GM23338 (cell line): ENCODE measurements at regions not wholly inside any gene's neighbourhood (a gene's known extent, or its start where the extent isn't known, plus 50 kb on each side); places are given as distances from the start of the nearest gene placed in this dataset.

ENCODE experiments used
- ATAC-seq: fragments of 200-7000 bp; cut with Tn5 transposase; 3 replicates; pipeline ENCODE4 v1.9.1; 2020
- DNase-seq: peaks from one replicate; pipeline ENCODE4 v3.0.0-alpha.2; 2015; ENCODE audit warnings: low spot score
- H2AFZ ChIP-seq: fragments of 200-600 bp; sonication (generic); 2 replicates; pipeline ENCODE4 v1.8.0; 2016; ENCODE audit warnings: antibody characterized with exemption, mild to moderate bottlenecking, moderate library complexity
- H3F3A ChIP-seq: fragments of 200-600 bp; sonication (generic); replicated peaks from 2 replicates; pipeline ENCODE4 v1.8.0; 2017; ENCODE audit warnings: antibody characterized with exemption, mixed run types, low read depth
- H3K27ac ChIP-seq: fragments of 200-600 bp; sonication (generic); 2 replicates; pipeline ENCODE4 v1.6.1; 2016; ENCODE audit warnings: low read depth
- H3K27me3 ChIP-seq: fragments of 200-600 bp; sonication (generic); 2 replicates; pipeline ENCODE4 v1.8.0; 2016; ENCODE audit warnings: mild to moderate bottlenecking, mixed run types, moderate library complexity; ENCODE audit not compliant: insufficient read depth
- H3K36me3 ChIP-seq: fragments of 200-600 bp; sonication (generic); 2 replicates; pipeline ENCODE4 v1.8.0; 2016; ENCODE audit warnings: mild to moderate bottlenecking; ENCODE audit not compliant: insufficient read depth
- H3K4me1 ChIP-seq: fragments of 200-600 bp; sonication (generic); 2 replicates; pipeline ENCODE4 v1.8.0; 2016; ENCODE audit warnings: mild to moderate bottlenecking, moderate library complexity; ENCODE audit not compliant: insufficient read depth
- H3K4me2 ChIP-seq: fragments of 200-600 bp; sonication (generic); 2 replicates; pipeline ENCODE4 v1.7.1; 2017; ENCODE audit warnings: mixed run types
- H3K4me3 ChIP-seq: fragments of 200-600 bp; sonication (generic); 2 replicates; pipeline ENCODE4 v1.6.1; 2016; ENCODE audit warnings: mixed run types
- H3K79me2 ChIP-seq: fragments of 200-600 bp; sonication (generic); replicated peaks from 2 replicates; pipeline ENCODE4 v1.8.0; 2017; ENCODE audit warnings: mild to moderate bottlenecking; ENCODE audit not compliant: insufficient read depth
- H3K9me2 ChIP-seq: fragments of 200-600 bp; sonication (generic); 2 replicates; pipeline ENCODE4 v1.8.0; 2017; ENCODE audit not compliant: insufficient read depth
- H4K20me1 ChIP-seq: fragments of 200-600 bp; sonication (generic); replicated peaks from 2 replicates; pipeline ENCODE4 v1.8.0; 2017; ENCODE audit warnings: mild to moderate bottlenecking; ENCODE audit not compliant: insufficient read depth
- H3K27ac Mint-ChIP-seq: 2 replicates; pipeline ENCODE4 v1.8.0; 2020; ENCODE audit warnings: inconsistent platforms, mild to moderate bottlenecking, moderate library complexity, mixed read lengths
- H3K27me3 Mint-ChIP-seq: 3 replicates; pipeline ENCODE4 v1.8.0; 2022; ENCODE audit warnings: low read depth, mild to moderate bottlenecking, moderate library complexity, mixed read lengths, inconsistent platforms; ENCODE audit not compliant: insufficient read depth, poor library complexity
- H3K36me3 Mint-ChIP-seq: 3 replicates; pipeline ENCODE4 v1.8.0; 2021; ENCODE audit warnings: low read depth, mild to moderate bottlenecking, inconsistent platforms, moderate library complexity, mixed read lengths
- H3K4me1 Mint-ChIP-seq: 3 replicates; pipeline ENCODE4 v1.8.0; 2020; ENCODE audit warnings: mild to moderate bottlenecking, inconsistent platforms, mixed read lengths
- H3K4me3 Mint-ChIP-seq: 3 replicates; pipeline ENCODE4 v1.8.0; 2021; ENCODE audit warnings: moderate library complexity, mild to moderate bottlenecking, inconsistent platforms, mixed read lengths
- H3K9me3 Mint-ChIP-seq: 3 replicates; pipeline ENCODE4 v1.8.0; 2020; ENCODE audit warnings: moderate library complexity, mild to moderate bottlenecking, inconsistent platforms, mixed read lengths
- CREB1 ChIP-seq: fragments of 250-450 bp; sonication (Bioruptor Pico); IDR thresholded peaks from 2 replicates; pipeline ENCODE4 v1.5.0; 2020; ENCODE audit warnings: low read depth, mild to moderate bottlenecking, moderate library complexity
- CTCF ChIP-seq, 2 experiments: fragments of 200-600 bp in 1 of 2; sonication (generic) in 1 of 2; conservative IDR thresholded peaks; 2 replicates each; pipeline versions ENCODE4 v1.5.1 to v1.6.1; 2016 to 2017; ENCODE audit warnings: antibody characterized with exemption in 2 of 2, low read depth in 2 of 2, mild to moderate bottlenecking in 2 of 2, moderate library complexity in 1 of 2
- EZH2 ChIP-seq: fragments of 200-600 bp; sonication (generic); IDR thresholded peaks from one replicate; pipeline ENCODE4 v1.8.0; 2017; ENCODE audit warnings: antibody characterized with exemption, mild to moderate bottlenecking, low read depth; ENCODE audit not compliant: unreplicated experiment
- EZH2phosphoT487 ChIP-seq: fragments of 200-600 bp; sonication (generic); IDR thresholded peaks from one replicate; pipeline ENCODE4 v1.8.1; 2018; ENCODE audit warnings: antibody characterized with exemption; ENCODE audit not compliant: unreplicated experiment
- JUNB ChIP-seq: IDR thresholded peaks from one replicate; pipeline ENCODE4 v1.6.1; 2016; ENCODE audit warnings: antibody characterized with exemption; ENCODE audit not compliant: unreplicated experiment
- NANOG ChIP-seq: IDR thresholded peaks from 2 replicates; pipeline ENCODE4 v1.6.1; 2016; ENCODE audit warnings: antibody characterized with exemption, borderline replicate concordance
- POLR2AphosphoS5 ChIP-seq: IDR thresholded peaks from 2 replicates; pipeline ENCODE4 v1.6.1; 2016; ENCODE audit warnings: antibody characterized with exemption, low read depth
- REST ChIP-seq: IDR thresholded peaks from one replicate; pipeline ENCODE4 v1.6.1; 2018; ENCODE audit warnings: antibody characterized with exemption; ENCODE audit not compliant: unreplicated experiment
- STAT1 ChIP-seq: IDR thresholded peaks from one replicate; pipeline ENCODE4 v1.6.1; 2016; ENCODE audit warnings: antibody characterized with exemption; ENCODE audit not compliant: unreplicated experiment
- ZNF114 ChIP-seq: fragments of 250-450 bp; sonication (Bioruptor Pico); IDR thresholded peaks from 2 replicates; pipeline ENCODE4 v1.5.0; 2020; ENCODE audit warnings: mild to moderate bottlenecking, moderate library complexity
- ZNF331 ChIP-seq: fragments of 250-450 bp; sonication (Bioruptor Pico); IDR thresholded peaks from 2 replicates; pipeline ENCODE4 v1.5.0; 2020; ENCODE audit warnings: low read depth, mild to moderate bottlenecking, moderate library complexity
- ZNF462 ChIP-seq: fragments of 250-450 bp; sonication (Bioruptor Pico); IDR thresholded peaks from 2 replicates; pipeline ENCODE4 v1.5.0; 2020; ENCODE audit warnings: mild to moderate bottlenecking, moderate library complexity
- TF ChIP-seq, protein P1 (sequence below): IDR thresholded peaks from 2 replicates; pipeline ENCODE4 v1.6.1; 2016; ENCODE audit warnings: antibody characterized with exemption

DNA sequence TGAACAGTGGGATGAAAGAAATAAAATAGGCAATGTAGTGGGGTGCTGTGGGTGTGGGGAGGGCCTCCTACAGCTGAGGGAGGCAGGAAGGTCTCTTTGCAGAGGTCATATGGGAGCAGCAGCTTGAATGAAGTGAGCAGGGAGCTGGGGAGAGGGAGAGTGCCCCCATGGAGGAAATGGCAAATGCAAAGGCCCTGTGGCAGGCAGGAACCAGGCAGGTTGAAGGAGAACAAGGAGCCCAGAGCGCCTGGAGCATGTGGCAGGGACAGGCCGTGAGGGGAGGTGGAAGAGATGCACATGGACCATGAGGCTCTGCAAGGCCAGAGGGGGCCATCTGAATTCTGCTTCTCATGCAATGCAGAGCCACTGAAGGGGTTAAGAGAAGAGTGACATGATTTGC is 191.8 kb downstream of the URI1 start:
- H3K36me3 Mint-ChIP-seq, result no peaks in the 10 kb centered on the region
- H3K27ac ChIP-seq, result no peak overlapping the region
- no peaks in the 10 kb centered on the region for H3K36me3 ChIP-seq
- H3K27me3 ChIP-seq, result no peaks in the 10 kb centered on the region
- H3K9me2 ChIP-seq, result 0 out of 2 replicates have a peak, but pooled peaks cover 9% of the 10 kb centered on the region
- H3K27me3 Mint-ChIP-seq, result peaks cover 7% of the 10 kb centered on the region
- no peak for TF ChIP-seq ZNF114
- TF ChIP-seq EZH2, result no peak
- TF ChIP-seq CREB1 (CRISPR knock-in tag), result no peak
- no peak for TF ChIP-seq POLR2AphosphoS5
- TF ChIP-seq REST, result no peak
- no peak for TF ChIP-seq JUNB
- TF ChIP-seq ZNF462, result no peak
- TF ChIP-seq, protein P1, sequence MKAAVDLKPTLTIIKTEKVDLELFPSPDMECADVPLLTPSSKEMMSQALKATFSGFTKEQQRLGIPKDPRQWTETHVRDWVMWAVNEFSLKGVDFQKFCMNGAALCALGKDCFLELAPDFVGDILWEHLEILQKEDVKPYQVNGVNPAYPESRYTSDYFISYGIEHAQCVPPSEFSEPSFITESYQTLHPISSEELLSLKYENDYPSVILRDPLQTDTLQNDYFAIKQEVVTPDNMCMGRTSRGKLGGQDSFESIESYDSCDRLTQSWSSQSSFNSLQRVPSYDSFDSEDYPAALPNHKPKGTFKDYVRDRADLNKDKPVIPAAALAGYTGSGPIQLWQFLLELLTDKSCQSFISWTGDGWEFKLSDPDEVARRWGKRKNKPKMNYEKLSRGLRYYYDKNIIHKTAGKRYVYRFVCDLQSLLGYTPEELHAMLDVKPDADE, result no peak
- TF ChIP-seq NANOG, result no peak
- no peak for TF ChIP-seq STAT1
- no peak for TF ChIP-seq CTCF (conservative IDR thresholded peaks at IDR 0.05; ENCODE audit: low read depth in 2 of 2)
- TF ChIP-seq ZNF331 (CRISPR knock-in tag), result no peak
- no peak for TF ChIP-seq EZH2phosphoT487
- no peak overlapping the region for H3K4me3 Mint-ChIP-seq
- no peaks in the 10 kb centered on the region for H3F3A ChIP-seq
- no peak overlapping the region for H3K4me2 ChIP-seq
- H3K4me1 ChIP-seq, result no peaks in the 10 kb centered on the region
- no peaks in the 10 kb centered on the region for H3K9me3 Mint-ChIP-seq
- no peak for DNase-seq
- no peaks in the 10 kb centered on the region for H4K20me1 ChIP-seq
- peaks cover 3% of the 10 kb centered on the region; the same call in 2 of the 3 replicates for H3K4me1 Mint-ChIP-seq
- H3K79me2 ChIP-seq, result no peaks in the 10 kb centered on the region
- no peak overlapping the region for H3K4me3 ChIP-seq
- no peak overlapping the region for H3K27ac Mint-ChIP-seq
- H2AFZ ChIP-seq, result no peak overlapping the region
- no peak for ATAC-seq
